Type B pancreatic cell (in vitro differentiated cells): ENCODE measurements at regions not wholly inside any gene's neighbourhood (a gene's known extent, or its start where the extent isn't known, plus 50 kb on each side); places are given as distances from the start of the nearest gene placed in this dataset.
"Not testable (repeated sequence)": the region's sequence is repeated elsewhere in the genome, so short reads cannot be mapped to it uniquely, and the experiment has no call there.

Source experiments
- DNase-seq: peaks from one replicate; pipeline ENCODE4 v3.0.0; 2021; ENCODE audit warnings: mixed read lengths; ENCODE audit not compliant: unreplicated experiment; ENCODE audit errors: extremely low spot score
- H3K27ac Mint-ChIP-seq: 2 replicates; pipeline ENCODE4 v1.8.0; 2021; ENCODE audit warnings: mild to moderate bottlenecking, mixed read lengths
- H3K27me3 Mint-ChIP-seq: 2 replicates; pipeline ENCODE4 v1.8.0; 2021; ENCODE audit warnings: mixed read lengths
- H3K36me3 Mint-ChIP-seq: 2 replicates; pipeline ENCODE4 v1.8.0; 2021; ENCODE audit warnings: mixed read lengths
- H3K4me1 Mint-ChIP-seq: one replicate; pipeline ENCODE4 v1.8.0; 2021; ENCODE audit warnings: mixed read lengths; ENCODE audit not compliant: unreplicated experiment
- H3K4me3 Mint-ChIP-seq: 2 replicates; pipeline ENCODE4 v1.8.0; 2021; ENCODE audit warnings: mild to moderate bottlenecking, mixed read lengths
- H3K9me3 Mint-ChIP-seq: 2 replicates; pipeline ENCODE4 v1.8.0; 2021; ENCODE audit warnings: mixed read lengths
- CTCF ChIP-seq: fragments of 200-600 bp; sonication (generic); conservative IDR thresholded peaks from 2 replicates; pipeline ENCODE4 v1.5.0; 2021; ENCODE audit warnings: antibody characterized with exemption, mild to moderate bottlenecking

DNA sequence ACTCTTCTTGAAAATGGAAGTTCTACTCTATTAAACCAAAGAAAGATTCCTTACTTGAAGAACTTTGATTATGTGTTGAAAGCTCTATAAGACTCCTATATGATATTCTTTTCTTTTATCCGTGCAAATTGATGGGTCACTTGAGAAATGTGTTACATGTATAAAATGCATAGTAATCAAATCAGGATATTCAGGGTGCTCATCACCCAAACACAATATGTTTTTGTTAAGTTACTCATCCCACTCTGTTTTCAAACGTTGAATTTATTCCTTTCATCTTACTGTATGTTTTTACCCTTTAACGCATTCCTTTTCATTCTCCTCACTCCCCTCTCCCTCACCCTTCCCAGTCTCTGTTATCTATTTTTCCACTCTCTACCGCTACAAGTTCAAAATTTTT lies 305.5 kb upstream of the KYNU start:
- no peak overlapping the region for H3K27ac Mint-ChIP-seq
- H3K9me3 Mint-ChIP-seq, result no peaks in the 10 kb centered on the region
- DNase-seq, result no peak
- no peaks in the 10 kb centered on the region for H3K27me3 Mint-ChIP-seq
- TF ChIP-seq CTCF, result no peak
- H3K36me3 Mint-ChIP-seq, result no peaks in the 10 kb centered on the region
- H3K4me1 Mint-ChIP-seq, result no peaks in the 10 kb centered on the region
- no peak overlapping the region for H3K4me3 Mint-ChIP-seq

DNA sequence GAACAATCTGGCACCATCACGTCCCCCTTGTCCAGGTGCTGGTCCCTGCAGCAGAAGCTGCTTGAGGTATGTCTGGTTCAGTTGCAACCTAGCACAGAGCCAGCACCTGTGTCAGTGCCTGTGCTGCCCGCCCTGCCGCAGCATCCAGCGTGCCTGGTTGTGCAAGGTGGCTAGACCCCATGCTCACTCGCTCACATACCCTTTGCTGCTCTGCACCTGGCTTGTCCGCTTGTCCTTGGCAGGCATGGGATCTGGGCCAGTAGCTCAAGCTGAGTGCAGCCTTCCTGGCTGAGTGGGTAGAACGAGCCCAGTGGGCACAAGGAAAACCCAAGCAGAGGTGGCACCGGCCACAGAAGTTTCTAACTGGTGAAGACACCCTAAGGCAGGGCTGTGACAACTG lies 314.6 kb upstream of the KYNU start:
- no peak for TF ChIP-seq CTCF
- Mint-ChIP-seq H3K4me1 (no peaks in the 10 kb centered on the region), H3K36me3 (no peaks in the 10 kb centered on the region), H3K27me3 (no peaks in the 10 kb centered on the region), H3K9me3 (no peaks in the 10 kb centered on the region), H3K27ac (no peak overlapping the region), H3K4me3 (no peak overlapping the region)
- DNase-seq, result no peak

DNA sequence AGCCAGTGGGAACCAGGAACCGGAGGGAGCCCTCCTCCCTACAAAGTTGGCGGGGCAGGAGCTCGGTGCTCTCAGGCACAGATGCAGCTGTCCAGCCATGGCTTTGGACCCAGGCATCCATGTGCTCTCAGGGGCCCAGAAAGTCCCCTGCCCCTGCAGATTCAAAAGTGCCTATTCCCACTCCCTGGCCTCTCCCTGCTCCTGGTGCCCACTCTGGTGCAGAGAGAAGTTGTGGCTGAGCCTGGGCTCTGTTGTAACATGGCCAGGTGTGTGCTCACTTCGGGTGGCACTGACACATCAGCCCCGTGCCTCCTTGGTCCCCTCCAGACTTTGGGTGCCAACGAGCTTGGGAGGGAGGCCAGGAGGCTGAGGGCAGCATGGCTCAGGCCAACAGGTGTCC lies 315.8 kb upstream of the KYNU start:
- no peaks in the 10 kb centered on the region for H3K9me3 Mint-ChIP-seq
- H3K36me3 Mint-ChIP-seq, result no peaks in the 10 kb centered on the region
- H3K27me3 Mint-ChIP-seq, result no peaks in the 10 kb centered on the region
- H3K4me3 Mint-ChIP-seq, result no peak overlapping the region
- no peak for DNase-seq
- TF ChIP-seq CTCF, result no peak
- no peak overlapping the region for H3K27ac Mint-ChIP-seq
- H3K4me1 Mint-ChIP-seq, result no peaks in the 10 kb centered on the region

- H3K9me3 Mint-ChIP-seq, result no peaks in the 10 kb centered on the region
- H3K27me3 Mint-ChIP-seq, result no peaks in the 10 kb centered on the region
- no peak for DNase-seq
- no peak overlapping the region for H3K27ac Mint-ChIP-seq
- H3K4me3 Mint-ChIP-seq, result no peak overlapping the region
- no peak for TF ChIP-seq CTCF
- no peaks in the 10 kb centered on the region for H3K36me3 Mint-ChIP-seq
- H3K4me1 Mint-ChIP-seq, result no peaks in the 10 kb centered on the region
These were observed 320.1 kb upstream of the KYNU start for GRCh38 chr2:142557391-142557790.

GRCh38 chr2:142545999-142546398 lies 331.5 kb upstream of the KYNU start:
- not testable (repeated sequence) for H3K4me3 Mint-ChIP-seq, H3K27me3 Mint-ChIP-seq, H3K27ac Mint-ChIP-seq, H3K9me3 Mint-ChIP-seq, H3K36me3 Mint-ChIP-seq, H3K4me1 Mint-ChIP-seq, DNase-seq

- H3K27me3 Mint-ChIP-seq, result no peaks in the 10 kb centered on the region
- no peak for DNase-seq
- no peak overlapping the region for H3K4me3 Mint-ChIP-seq
- no peak overlapping the region for H3K27ac Mint-ChIP-seq
- TF ChIP-seq CTCF, result no peak
- no peaks in the 10 kb centered on the region for H3K4me1 Mint-ChIP-seq
- no peaks in the 10 kb centered on the region for H3K36me3 Mint-ChIP-seq
- peaks cover 8% of the 10 kb centered on the region for H3K9me3 Mint-ChIP-seq
These were observed 332.4 kb upstream of the KYNU start for GRCh38 chr2:142545036-142545435.
